ENCODE measurements at regions not wholly inside any gene's neighbourhood (a gene's known extent, or its start where the extent isn't known, plus 50 kb on each side); places are given as distances from the start of the nearest gene placed in this dataset.

- TF ChIP-seq MAFK (IDR thresholded peaks at IDR 0.05; ENCODE audit: partially characterized antibody) (no peak), RCOR1 (IDR thresholded peaks at IDR 0.05; ENCODE audit: low read depth, low read length) (no peak)
Measured at GRCh38 chr1:14011888-14012287, 311.9 kb downstream of the PRDM2 start.
